Loucy (cell line): ENCODE measurements at regions not wholly inside any gene's neighbourhood (a gene's known extent, or its start where the extent isn't known, plus 50 kb on each side); places are given as distances from the start of the nearest gene placed in this dataset.

ENCODE experiments used
- H2AFZ ChIP-seq: fragments of 200-600 bp; sonication (generic); 2 replicates; pipeline ENCODE4 v1.6.0; 2016; ENCODE audit warnings: antibody characterized with exemption, mild to moderate bottlenecking, low read length, moderate library complexity
- H3F3A ChIP-seq: fragments of 200-600 bp; 2 replicates; pipeline ENCODE4 v1.6.0; 2016; ENCODE audit warnings: antibody characterized with exemption, low read depth, mild to moderate bottlenecking
- H3K27me3 ChIP-seq: fragments of 200-600 bp; sonication (generic); 2 replicates; pipeline ENCODE4 v1.6.1; 2014; ENCODE audit warnings: low read length, mild to moderate bottlenecking; ENCODE audit not compliant: insufficient read depth, poor library complexity, severe bottlenecking
- H3K36me3 ChIP-seq: fragments of 200-600 bp; sonication (generic); 2 replicates; pipeline ENCODE4 v1.6.1; 2016; ENCODE audit warnings: low read length; ENCODE audit not compliant: insufficient read depth
- H3K4me1 ChIP-seq: fragments of 200-600 bp; sonication (generic); 2 replicates; pipeline ENCODE4 v1.5.1; 2014; ENCODE audit warnings: low read length, mild to moderate bottlenecking; ENCODE audit not compliant: insufficient read depth, poor library complexity, severe bottlenecking
- H3K4me2 ChIP-seq: fragments of 200-600 bp; sonication (generic); 2 replicates; pipeline ENCODE4 v1.6.0; 2014; ENCODE audit warnings: antibody characterized with exemption, low read length, low read depth, mild to moderate bottlenecking; ENCODE audit not compliant: poor library complexity, severe bottlenecking
- H3K4me3 ChIP-seq: fragments of 200-600 bp; sonication (generic); 2 replicates; pipeline ENCODE4 v1.5.1; 2014; ENCODE audit warnings: low read length, mild to moderate bottlenecking, mixed read lengths; ENCODE audit not compliant: poor library complexity, severe bottlenecking
- H3K79me2 ChIP-seq: fragments of 200-600 bp; sonication (generic); 2 replicates; pipeline ENCODE4 v1.6.1; 2014; ENCODE audit warnings: low read length; ENCODE audit not compliant: insufficient read depth
- H3K9ac ChIP-seq: fragments of 200-600 bp; sonication (generic); 2 replicates; pipeline ENCODE4 v1.6.0; 2014; ENCODE audit warnings: mild to moderate bottlenecking, low read depth, low read length, moderate library complexity; ENCODE audit not compliant: poor library complexity, severe bottlenecking
- H3K9me2 ChIP-seq: fragments of 200-600 bp; sonication (generic); replicated peaks from 2 replicates; pipeline ENCODE4 v1.6.1; 2016; ENCODE audit warnings: low read depth, low read length, mixed read lengths
- H3K9me3 ChIP-seq: fragments of 200-600 bp; sonication (generic); 2 replicates; pipeline ENCODE4 v1.6.1; 2014; ENCODE audit warnings: mild to moderate bottlenecking, antibody characterized with exemption, low read length, low read depth; ENCODE audit not compliant: insufficient read depth
- H4K20me1 ChIP-seq: fragments of 200-600 bp; sonication (generic); 2 replicates; pipeline ENCODE4 v1.6.0; 2014; ENCODE audit warnings: antibody characterized with exemption, low read length, mild to moderate bottlenecking; ENCODE audit not compliant: insufficient read depth, poor library complexity, severe bottlenecking
- EZH2phosphoT487 ChIP-seq: fragments of 200-600 bp; IDR thresholded peaks from 2 replicates; pipeline ENCODE4 v1.6.1; 2018; ENCODE audit warnings: antibody characterized with exemption, mild to moderate bottlenecking, moderate library complexity, borderline replicate concordance
- TF ChIP-seq, protein P1 (sequence below): fragments of 200-600 bp; sonication (generic); conservative IDR thresholded peaks from 2 replicates; pipeline ENCODE4 v1.5.1; 2014; ENCODE audit warnings: mild to moderate bottlenecking, antibody characterized with exemption, low read length

GRCh38 chr14:87081004-87081403 lies 912.0 kb downstream of the GALC start:
- no peaks in the 10 kb centered on the region for H3K4me1 ChIP-seq

DNA sequence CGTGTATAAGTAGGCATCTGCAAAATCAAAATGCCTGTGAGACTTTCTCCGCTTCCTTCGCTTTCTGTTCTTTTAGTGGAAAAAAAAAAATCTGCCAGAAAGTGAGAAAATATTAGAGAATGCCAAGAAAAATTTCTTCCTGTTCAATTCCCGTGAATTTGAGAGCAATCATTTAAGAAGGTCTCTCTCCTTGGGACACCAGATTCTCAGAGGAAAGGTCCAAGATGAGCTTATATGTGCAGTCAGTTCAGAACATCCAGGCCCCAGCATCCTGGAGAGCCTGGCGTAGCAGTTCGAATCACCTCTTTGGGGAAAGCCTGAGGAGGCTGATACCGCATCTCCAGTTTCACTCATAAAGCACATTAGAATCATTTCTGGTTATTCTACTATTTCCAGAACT lies 912.8 kb downstream of the GALC start:
- H4K20me1 ChIP-seq = no peaks in the 10 kb centered on the region
- no peaks in the 10 kb centered on the region for H3K27me3 ChIP-seq
- TF ChIP-seq, protein P1, sequence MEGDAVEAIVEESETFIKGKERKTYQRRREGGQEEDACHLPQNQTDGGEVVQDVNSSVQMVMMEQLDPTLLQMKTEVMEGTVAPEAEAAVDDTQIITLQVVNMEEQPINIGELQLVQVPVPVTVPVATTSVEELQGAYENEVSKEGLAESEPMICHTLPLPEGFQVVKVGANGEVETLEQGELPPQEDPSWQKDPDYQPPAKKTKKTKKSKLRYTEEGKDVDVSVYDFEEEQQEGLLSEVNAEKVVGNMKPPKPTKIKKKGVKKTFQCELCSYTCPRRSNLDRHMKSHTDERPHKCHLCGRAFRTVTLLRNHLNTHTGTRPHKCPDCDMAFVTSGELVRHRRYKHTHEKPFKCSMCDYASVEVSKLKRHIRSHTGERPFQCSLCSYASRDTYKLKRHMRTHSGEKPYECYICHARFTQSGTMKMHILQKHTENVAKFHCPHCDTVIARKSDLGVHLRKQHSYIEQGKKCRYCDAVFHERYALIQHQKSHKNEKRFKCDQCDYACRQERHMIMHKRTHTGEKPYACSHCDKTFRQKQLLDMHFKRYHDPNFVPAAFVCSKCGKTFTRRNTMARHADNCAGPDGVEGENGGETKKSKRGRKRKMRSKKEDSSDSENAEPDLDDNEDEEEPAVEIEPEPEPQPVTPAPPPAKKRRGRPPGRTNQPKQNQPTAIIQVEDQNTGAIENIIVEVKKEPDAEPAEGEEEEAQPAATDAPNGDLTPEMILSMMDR = no peak
- TF ChIP-seq EZH2phosphoT487 = no peak
- H3K9me3 ChIP-seq = no peaks in the 10 kb centered on the region
- H3F3A ChIP-seq = no peaks in the 10 kb centered on the region
- no peak overlapping the region for H2AFZ ChIP-seq
- no peaks in the 10 kb centered on the region for H3K9me2 ChIP-seq
- H3K9ac ChIP-seq = no peak overlapping the region
- H3K79me2 ChIP-seq = no peaks in the 10 kb centered on the region
- no peak overlapping the region for H3K4me3 ChIP-seq
- H3K4me1 ChIP-seq = no peaks in the 10 kb centered on the region
- H3K36me3 ChIP-seq = no peaks in the 10 kb centered on the region
- no peak overlapping the region for H3K4me2 ChIP-seq

More at GRCh38 chr14:87081004-87081403, 912.0 kb downstream of the GALC start:
- no peaks in the 10 kb centered on the region for H3K36me3 ChIP-seq
- H3F3A ChIP-seq = no peaks in the 10 kb centered on the region
- no peak overlapping the region for H3K9ac ChIP-seq
- H3K4me3 ChIP-seq = no peak overlapping the region
- H2AFZ ChIP-seq = no peak overlapping the region
- H3K79me2 ChIP-seq = no peaks in the 10 kb centered on the region
- H3K27me3 ChIP-seq = no peaks in the 10 kb centered on the region
- H3K4me2 ChIP-seq = no peak overlapping the region
- no peaks in the 10 kb centered on the region for H3K9me3 ChIP-seq
- no peaks in the 10 kb centered on the region for H4K20me1 ChIP-seq
- TF ChIP-seq EZH2phosphoT487 = no peak
- TF ChIP-seq, protein P1 = no peak
- H3K9me2 ChIP-seq = no peaks in the 10 kb centered on the region

DNA sequence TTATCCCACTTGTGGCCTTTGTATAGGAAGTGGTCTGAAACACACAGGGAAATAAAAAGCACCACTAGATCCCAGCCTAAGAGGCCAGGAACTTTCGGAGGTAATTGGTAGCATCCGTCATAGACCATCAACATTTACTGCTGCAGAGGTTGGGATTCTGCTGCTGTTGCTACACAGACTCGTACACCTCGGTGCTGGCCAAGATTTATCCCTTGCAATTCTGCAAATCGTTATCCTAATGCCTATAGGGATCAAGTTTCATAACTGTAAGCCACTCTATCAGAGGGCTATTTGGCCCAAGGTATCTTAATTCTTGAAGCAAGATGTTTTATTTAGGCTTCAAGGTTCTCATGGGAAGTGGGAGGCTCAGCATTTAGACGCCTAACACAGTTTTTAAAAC lies 913.6 kb downstream of the GALC start:
- no peaks in the 10 kb centered on the region for H3K79me2 ChIP-seq
- H3F3A ChIP-seq = no peaks in the 10 kb centered on the region
- no peak overlapping the region for H3K4me2 ChIP-seq

More for the DNA sequence above, 913.6 kb downstream of the GALC start:
- Histone ChIP-seq H3K27me3 (no peaks in the 10 kb centered on the region), H3K9me2 (no peaks in the 10 kb centered on the region), H3K4me3 (no peak overlapping the region), H3K9ac (no peak overlapping the region), H3K4me1 (no peaks in the 10 kb centered on the region), H3K9me3 (no peaks in the 10 kb centered on the region), H2AFZ (no peak overlapping the region), H4K20me1 (no peaks in the 10 kb centered on the region), H3K36me3 (no peaks in the 10 kb centered on the region)
- TF ChIP-seq EZH2phosphoT487 = no peak
- TF ChIP-seq, protein P1 = no peak
